Activated naive CD4-positive, alpha-beta T cell treated with anti-CD3 and anti-CD28 coated beads for 36 hours (primary cell): ENCODE measurements at regions not wholly inside any gene's neighbourhood (a gene's known extent, or its start where the extent isn't known, plus 50 kb on each side); places are given as distances from the start of the nearest gene placed in this dataset.
"Not testable (repeated sequence)": the region's sequence is repeated elsewhere in the genome, so short reads cannot be mapped to it uniquely, and the experiment has no call there.

Source experiments
- CTCF ChIA-PET: fragments of 350-600 bp; sonication (Branson Sonifier 250); formaldehyde crosslinking; loops from one replicate; lab custom pipeline; 2021; ENCODE audit warnings: antibody characterized with exemption; lab: Charles Lee
- DNase-seq: peaks from one replicate; pipeline ENCODE4 v3.0.0-alpha.2; 2020
- H3K27ac Mint-ChIP-seq: one replicate; pipeline ENCODE4 v1.8.0; 2021; ENCODE audit warnings: mild to moderate bottlenecking, mixed read lengths
- H3K27me3 Mint-ChIP-seq: one replicate; pipeline ENCODE4 v1.8.0; 2021; ENCODE audit warnings: low read depth, mixed read lengths
- H3K36me3 Mint-ChIP-seq: one replicate; pipeline ENCODE4 v1.8.0; 2021; ENCODE audit warnings: low read depth, mixed read lengths
- H3K4me1 Mint-ChIP-seq: one replicate; pipeline ENCODE4 v1.8.0; 2021; ENCODE audit warnings: low read depth, mixed read lengths
- H3K4me3 Mint-ChIP-seq: one replicate; pipeline ENCODE4 v1.8.0; 2021; ENCODE audit warnings: mild to moderate bottlenecking, moderate library complexity, mixed read lengths
- H3K9me3 Mint-ChIP-seq: one replicate; pipeline ENCODE4 v1.8.0; 2021; ENCODE audit warnings: mixed read lengths
- intact Hi-C: fragments of 100-400 bp; cut with micrococcal nuclease; formaldehyde crosslinking; loops from one replicate; pipeline ENCODE4 v1.15.1; 2023

- CTCF ChIA-PET, result no interaction called here
- Mint-ChIP-seq H3K4me1 (peaks cover 5% of the 10 kb centered on the region), H3K27me3 (no peaks in the 10 kb centered on the region), H3K36me3 (peaks cover 4% of the 10 kb centered on the region), H3K9me3 (peaks cover 6% of the 10 kb centered on the region), H3K27ac (no peak overlapping the region), H3K4me3 (no peak overlapping the region)
- DNase-seq, result no peak
- intact Hi-C loops, result no loop called here
Measured at GRCh38 chr7:66460921-66461361, 167.7 kb upstream of the KCTD7 start.

GRCh38 chr7:66461397-66461796, 167.3 kb upstream of the KCTD7 start:
- H3K27me3 Mint-ChIP-seq, H3K4me1 Mint-ChIP-seq, H3K27ac Mint-ChIP-seq, intact Hi-C loops, CTCF ChIA-PET, DNase-seq, H3K4me3 Mint-ChIP-seq, H3K36me3 Mint-ChIP-seq, H3K9me3 Mint-ChIP-seq: not testable (repeated sequence)

- intact Hi-C loops, H3K27me3 Mint-ChIP-seq, H3K36me3 Mint-ChIP-seq, H3K27ac Mint-ChIP-seq, H3K9me3 Mint-ChIP-seq, DNase-seq, H3K4me1 Mint-ChIP-seq, H3K4me3 Mint-ChIP-seq, CTCF ChIA-PET: not testable (repeated sequence)
Measured at GRCh38 chr7:66462831-66463230, 165.8 kb upstream of the KCTD7 start.

GRCh38 chr7:66464059-66464458, 164.6 kb upstream of the KCTD7 start:
- Mint-ChIP-seq H3K4me3 (no peak overlapping the region), H3K36me3 (peaks cover 4% of the 10 kb centered on the region), H3K27ac (no peak overlapping the region), H3K27me3 (no peaks in the 10 kb centered on the region), H3K9me3 (peaks cover 6% of the 10 kb centered on the region), H3K4me1 (peaks cover 2% of the 10 kb centered on the region)
- intact Hi-C loops, result no loop called here
- CTCF ChIA-PET, result no interaction called here
- DNase-seq, result no peak

- Mint-ChIP-seq H3K4me1 (no peaks in the 10 kb centered on the region), H3K36me3 (peaks cover 4% of the 10 kb centered on the region), H3K9me3 (peaks cover 6% of the 10 kb centered on the region), H3K4me3 (no peak overlapping the region), H3K27ac (no peak overlapping the region), H3K27me3 (no peaks in the 10 kb centered on the region)
- CTCF ChIA-PET, result no interaction called here
- no peak for DNase-seq
- intact Hi-C loops, result no loop called here
Measured at GRCh38 chr7:66466081-66466600, 162.5 kb upstream of the KCTD7 start.

DNA sequence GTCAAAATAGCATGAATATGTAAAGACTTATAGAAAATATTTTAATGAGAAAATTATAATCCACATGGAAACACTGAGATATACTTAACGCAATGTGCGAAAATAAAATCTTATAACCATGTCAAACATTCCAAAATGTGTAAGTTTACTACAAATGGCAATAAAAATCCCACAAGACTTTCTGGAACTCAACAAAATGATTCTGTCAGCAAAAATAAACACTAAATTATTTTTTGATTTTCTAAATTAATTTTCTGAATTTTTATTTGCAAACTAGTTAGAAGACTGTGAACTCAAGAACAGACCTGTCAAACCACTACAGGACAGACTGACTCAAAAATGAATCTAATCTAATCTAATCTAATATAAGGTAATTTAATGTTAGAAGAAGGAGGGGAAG, 160.8 kb upstream of the KCTD7 start:
- no peak overlapping the region for H3K27ac Mint-ChIP-seq
- H3K4me3 Mint-ChIP-seq, result no peak overlapping the region
- no peaks in the 10 kb centered on the region for H3K4me1 Mint-ChIP-seq
- intact Hi-C loops, result no loop called here
- H3K9me3 Mint-ChIP-seq, result no peaks in the 10 kb centered on the region
- no peak for DNase-seq
- H3K27me3 Mint-ChIP-seq, result no peaks in the 10 kb centered on the region
- CTCF ChIA-PET, result no interaction called here
- peaks cover 4% of the 10 kb centered on the region for H3K36me3 Mint-ChIP-seq

GRCh38 chr7:66473064-66473463, 155.6 kb upstream of the KCTD7 start:
- H3K27ac Mint-ChIP-seq, H3K4me3 Mint-ChIP-seq, H3K27me3 Mint-ChIP-seq, H3K9me3 Mint-ChIP-seq, CTCF ChIA-PET, intact Hi-C loops, H3K4me1 Mint-ChIP-seq, H3K36me3 Mint-ChIP-seq, DNase-seq: not testable (repeated sequence)

- Mint-ChIP-seq H3K27me3 (no peaks in the 10 kb centered on the region), H3K4me3 (no peak overlapping the region), H3K9me3 (no peaks in the 10 kb centered on the region), H3K27ac (no peak overlapping the region), H3K4me1 (no peaks in the 10 kb centered on the region), H3K36me3 (peaks cover 6% of the 10 kb centered on the region)
- DNase-seq, result no peak
- CTCF ChIA-PET, result interaction anchor here (0.7 kb wide), 1 partner anchor 82 kb away, joined by 3 read pairs; no protein-coding TSS in a partner anchor
- intact Hi-C loops, result no loop called here
Measured at GRCh38 chr7:66474441-66474840, 154.2 kb upstream of the KCTD7 start.

DNA sequence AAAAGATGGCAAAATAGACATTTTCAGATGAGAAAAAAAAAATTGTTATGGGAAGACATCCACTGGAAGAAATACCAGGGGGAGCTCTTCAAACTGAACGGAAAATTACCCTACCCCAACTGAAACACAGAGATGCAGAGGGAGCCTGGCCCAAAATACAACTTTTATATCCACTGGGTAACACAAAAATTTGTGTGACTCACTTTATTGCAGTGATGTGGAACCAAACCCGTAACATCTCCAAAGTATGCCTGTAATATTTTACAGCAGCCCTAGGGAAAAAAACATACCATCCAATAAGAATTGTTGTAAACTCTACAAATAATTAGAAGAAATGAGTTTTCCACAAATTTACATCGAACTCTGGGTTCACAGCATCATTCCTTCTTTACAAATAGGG, 152.6 kb upstream of the KCTD7 start:
- H3K4me1 Mint-ChIP-seq, CTCF ChIA-PET, DNase-seq, H3K9me3 Mint-ChIP-seq, H3K27me3 Mint-ChIP-seq, H3K4me3 Mint-ChIP-seq, intact Hi-C loops, H3K27ac Mint-ChIP-seq, H3K36me3 Mint-ChIP-seq: not testable (repeated sequence)

DNA sequence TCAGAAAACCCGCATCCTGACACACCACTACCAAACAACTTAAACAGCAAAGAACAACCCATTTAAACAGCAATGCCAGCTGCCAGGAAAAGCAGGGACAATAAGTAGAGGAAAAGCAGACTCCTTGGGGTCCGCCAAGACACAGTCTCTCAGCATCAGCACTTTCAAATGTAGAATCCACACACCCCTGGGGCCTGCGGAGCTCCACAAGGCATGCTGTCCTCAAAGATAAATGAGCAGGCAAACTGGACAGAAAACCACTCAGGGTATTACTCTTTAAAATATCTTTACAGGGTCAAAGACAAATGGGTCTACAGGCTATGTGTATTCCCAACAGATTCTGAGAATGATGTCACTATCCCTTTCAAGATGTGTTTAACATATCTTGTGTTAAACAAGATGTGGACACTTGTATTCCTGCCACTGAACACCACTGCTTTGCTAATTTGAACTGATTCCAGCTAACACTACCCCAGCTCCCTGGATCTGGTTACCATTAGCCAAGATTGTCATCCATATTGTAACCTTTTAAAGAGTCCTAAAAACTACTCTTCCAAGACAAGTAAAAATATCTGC, 150.8 kb upstream of the KCTD7 start:
- intact Hi-C loops, CTCF ChIA-PET, H3K27ac Mint-ChIP-seq, H3K4me3 Mint-ChIP-seq, H3K4me1 Mint-ChIP-seq, DNase-seq, H3K27me3 Mint-ChIP-seq, H3K36me3 Mint-ChIP-seq, H3K9me3 Mint-ChIP-seq: not testable (repeated sequence)

DNA sequence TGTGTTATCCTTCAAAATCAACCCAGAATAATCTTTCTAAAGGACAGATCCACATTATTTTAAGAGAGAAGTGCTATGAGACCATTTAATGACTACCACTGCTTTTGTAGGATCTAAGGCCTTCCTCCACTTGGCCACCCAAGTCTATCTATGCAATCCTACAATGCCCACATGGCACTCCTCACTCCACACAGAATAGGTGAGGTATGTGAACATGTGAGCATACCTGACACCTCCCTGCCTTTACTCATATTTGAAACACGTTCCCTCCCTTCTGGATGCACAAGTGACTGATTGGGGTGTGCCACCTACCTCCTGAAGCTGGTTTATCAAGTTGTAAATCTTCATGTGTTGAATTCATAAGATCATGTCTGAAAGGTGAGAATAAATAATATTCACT, 147.5 kb upstream of the KCTD7 start:
- H3K4me3 Mint-ChIP-seq, H3K9me3 Mint-ChIP-seq, H3K27ac Mint-ChIP-seq, H3K27me3 Mint-ChIP-seq, H3K36me3 Mint-ChIP-seq, H3K4me1 Mint-ChIP-seq, DNase-seq, intact Hi-C loops, CTCF ChIA-PET: not testable (repeated sequence)

GRCh38 chr7:66489065-66489464, 139.6 kb upstream of the KCTD7 start:
- CTCF ChIA-PET, H3K36me3 Mint-ChIP-seq, H3K4me1 Mint-ChIP-seq, DNase-seq, H3K27ac Mint-ChIP-seq, intact Hi-C loops, H3K27me3 Mint-ChIP-seq, H3K9me3 Mint-ChIP-seq, H3K4me3 Mint-ChIP-seq: not testable (repeated sequence)

GRCh38 chr7:66489741-66490140, 138.9 kb upstream of the KCTD7 start:
- H3K27ac Mint-ChIP-seq, result not testable (repeated sequence)
- intact Hi-C loops, result loop anchor here (5.0 kb wide), 2 partner anchors 372 to 1697 kb away; partner anchors contain the start of gene ZNF138

More at GRCh38 chr7:66489741-66490140, 138.9 kb upstream of the KCTD7 start:
- H3K36me3 Mint-ChIP-seq, CTCF ChIA-PET, H3K4me3 Mint-ChIP-seq, H3K9me3 Mint-ChIP-seq, H3K27me3 Mint-ChIP-seq, H3K4me1 Mint-ChIP-seq, DNase-seq: not testable (repeated sequence)
